Neural progenitor cell (in vitro differentiated cells): ENCODE measurements at regions not wholly inside any gene's neighbourhood (a gene's known extent, or its start where the extent isn't known, plus 50 kb on each side); places are given as distances from the start of the nearest gene placed in this dataset.

Experiments used
- DNase-seq: peaks from one replicate; pipeline ENCODE4 v3.0.0-alpha.2; 2016; ENCODE audit warnings: low spot score
- H2AFZ ChIP-seq: fragments of 200-600 bp; sonication (generic); replicated peaks from 2 replicates; pipeline ENCODE4 v1.6.1; 2016; ENCODE audit warnings: antibody characterized with exemption
- H3F3A ChIP-seq: fragments of 200-600 bp; sonication (generic); 2 replicates; pipeline ENCODE4 v1.6.1; 2016; ENCODE audit warnings: antibody characterized with exemption, low read depth
- H3K27ac ChIP-seq: fragments of 200-600 bp; sonication (generic); 2 replicates; pipeline ENCODE4 v1.5.1; 2016; ENCODE audit warnings: mild to moderate bottlenecking
- H3K27me3 ChIP-seq: fragments of 200-600 bp; sonication (generic); 2 replicates; pipeline ENCODE4 v1.6.1; 2016; ENCODE audit warnings: mild to moderate bottlenecking, moderate library complexity
- H3K36me3 ChIP-seq: fragments of 200-600 bp; sonication (generic); 2 replicates; pipeline ENCODE4 v1.5.1; 2016
- H3K4me1 ChIP-seq: fragments of 200-600 bp; sonication (generic); 2 replicates; pipeline ENCODE4 v1.6.1; 2016; ENCODE audit warnings: mixed run types
- H3K4me2 ChIP-seq: fragments of 200-600 bp; sonication (generic); 2 replicates; pipeline ENCODE4 v1.6.1; 2016
- H3K4me3 ChIP-seq: fragments of 200-600 bp; sonication (generic); 2 replicates; pipeline ENCODE4 v1.5.1; 2016
- H3K79me2 ChIP-seq: fragments of 200-600 bp; sonication (generic); 2 replicates; pipeline ENCODE4 v1.6.1; 2016; ENCODE audit warnings: low read depth
- H3K9ac ChIP-seq: fragments of 200-600 bp; sonication (generic); 2 replicates; pipeline ENCODE4 v1.6.1; 2016
- H3K9me3 ChIP-seq: fragments of 200-600 bp; sonication (generic); 2 replicates; pipeline ENCODE4 v1.5.1; 2016; ENCODE audit warnings: low read depth
- H4K20me1 ChIP-seq: fragments of 200-600 bp; sonication (generic); 2 replicates; pipeline ENCODE4 v1.6.1; 2016; ENCODE audit warnings: low read depth
- H3K27ac Mint-ChIP-seq: 3 replicates; pipeline ENCODE4 v1.8.0; 2021; ENCODE audit warnings: mixed read lengths
- H3K27me3 Mint-ChIP-seq: 2 replicates; pipeline ENCODE4 v1.8.0; 2022; ENCODE audit warnings: low read depth, mild to moderate bottlenecking, inconsistent platforms, moderate library complexity, mixed read lengths; ENCODE audit not compliant: insufficient read depth
- H3K36me3 Mint-ChIP-seq: 3 replicates; pipeline ENCODE4 v1.8.0; 2021; ENCODE audit warnings: mixed read lengths
- H3K4me1 Mint-ChIP-seq: 3 replicates; pipeline ENCODE4 v1.8.0; 2021; ENCODE audit warnings: mixed read lengths
- H3K4me3 Mint-ChIP-seq: 3 replicates; pipeline ENCODE4 v1.8.0; 2021; ENCODE audit warnings: mild to moderate bottlenecking, moderate library complexity, mixed read lengths
- H3K9me3 Mint-ChIP-seq: 3 replicates; pipeline ENCODE4 v1.8.0; 2020; ENCODE audit warnings: mixed read lengths
- EZH2 ChIP-seq: fragments of 200-600 bp; sonication (generic); IDR thresholded peaks from 2 replicates; pipeline ENCODE4 v1.6.1; 2017; ENCODE audit warnings: antibody characterized with exemption, mild to moderate bottlenecking, moderate library complexity
- EZH2phosphoT487 ChIP-seq: fragments of 200-600 bp; sonication (generic); IDR thresholded peaks from 2 replicates; pipeline ENCODE4 v1.6.1; 2017; ENCODE audit warnings: antibody characterized with exemption
- TF ChIP-seq, protein P1 (sequence below): fragments of 200-600 bp; sonication (generic); IDR thresholded peaks from 2 replicates; pipeline ENCODE4 v1.5.1; 2017; ENCODE audit warnings: antibody characterized with exemption, mild to moderate bottlenecking

DNA sequence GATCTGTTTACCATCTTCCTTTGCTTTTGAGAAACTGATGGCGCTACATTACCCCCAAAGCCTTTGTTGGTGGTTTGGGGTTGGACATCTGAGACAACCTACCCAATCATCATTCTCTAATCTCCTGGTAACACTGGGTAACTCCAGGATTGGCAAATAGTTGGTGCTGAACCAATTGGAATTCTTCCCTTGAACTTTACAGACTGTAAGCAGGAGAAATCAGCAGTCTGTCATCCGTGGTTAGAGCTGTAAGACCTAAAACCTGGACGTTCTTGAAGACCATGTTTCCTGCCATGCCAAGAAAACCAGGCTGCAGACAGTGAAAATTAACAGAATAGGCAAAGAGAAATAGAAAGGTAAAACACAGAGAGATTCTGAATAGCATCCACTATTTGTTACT lies 398.8 kb upstream of the SALL1 start:
- no peak overlapping the region for H2AFZ ChIP-seq
- H3K4me3 ChIP-seq: no peak overlapping the region
- H3K36me3 ChIP-seq: no peaks in the 10 kb centered on the region
- no peaks in the 10 kb centered on the region for H3K36me3 Mint-ChIP-seq
- H4K20me1 ChIP-seq: no peaks in the 10 kb centered on the region
- H3K9me3 ChIP-seq: no peaks in the 10 kb centered on the region
- peaks cover 25% of the 10 kb centered on the region for H3K4me1 ChIP-seq
- no peak for DNase-seq
- TF ChIP-seq EZH2 (no peak), EZH2phosphoT487 (no peak)
- TF ChIP-seq, protein P1, sequence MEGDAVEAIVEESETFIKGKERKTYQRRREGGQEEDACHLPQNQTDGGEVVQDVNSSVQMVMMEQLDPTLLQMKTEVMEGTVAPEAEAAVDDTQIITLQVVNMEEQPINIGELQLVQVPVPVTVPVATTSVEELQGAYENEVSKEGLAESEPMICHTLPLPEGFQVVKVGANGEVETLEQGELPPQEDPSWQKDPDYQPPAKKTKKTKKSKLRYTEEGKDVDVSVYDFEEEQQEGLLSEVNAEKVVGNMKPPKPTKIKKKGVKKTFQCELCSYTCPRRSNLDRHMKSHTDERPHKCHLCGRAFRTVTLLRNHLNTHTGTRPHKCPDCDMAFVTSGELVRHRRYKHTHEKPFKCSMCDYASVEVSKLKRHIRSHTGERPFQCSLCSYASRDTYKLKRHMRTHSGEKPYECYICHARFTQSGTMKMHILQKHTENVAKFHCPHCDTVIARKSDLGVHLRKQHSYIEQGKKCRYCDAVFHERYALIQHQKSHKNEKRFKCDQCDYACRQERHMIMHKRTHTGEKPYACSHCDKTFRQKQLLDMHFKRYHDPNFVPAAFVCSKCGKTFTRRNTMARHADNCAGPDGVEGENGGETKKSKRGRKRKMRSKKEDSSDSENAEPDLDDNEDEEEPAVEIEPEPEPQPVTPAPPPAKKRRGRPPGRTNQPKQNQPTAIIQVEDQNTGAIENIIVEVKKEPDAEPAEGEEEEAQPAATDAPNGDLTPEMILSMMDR: no peak
- no peaks in the 10 kb centered on the region for H3K79me2 ChIP-seq
- no peak overlapping the region for H3K4me3 Mint-ChIP-seq
- H3K9ac ChIP-seq: no peak overlapping the region
- no peak overlapping the region for H3K4me2 ChIP-seq
- H3K27me3 Mint-ChIP-seq: peaks cover 6% of the 10 kb centered on the region
- peaks cover 10% of the 10 kb centered on the region for H3K4me1 Mint-ChIP-seq
- H3K27ac ChIP-seq: no peak overlapping the region
- no peaks in the 10 kb centered on the region for H3K27me3 ChIP-seq
- H3K9me3 Mint-ChIP-seq: peaks cover 2% of the 10 kb centered on the region
- no peak overlapping the region for H3K27ac Mint-ChIP-seq
- H3F3A ChIP-seq: peaks cover 10% of the 10 kb centered on the region

DNA sequence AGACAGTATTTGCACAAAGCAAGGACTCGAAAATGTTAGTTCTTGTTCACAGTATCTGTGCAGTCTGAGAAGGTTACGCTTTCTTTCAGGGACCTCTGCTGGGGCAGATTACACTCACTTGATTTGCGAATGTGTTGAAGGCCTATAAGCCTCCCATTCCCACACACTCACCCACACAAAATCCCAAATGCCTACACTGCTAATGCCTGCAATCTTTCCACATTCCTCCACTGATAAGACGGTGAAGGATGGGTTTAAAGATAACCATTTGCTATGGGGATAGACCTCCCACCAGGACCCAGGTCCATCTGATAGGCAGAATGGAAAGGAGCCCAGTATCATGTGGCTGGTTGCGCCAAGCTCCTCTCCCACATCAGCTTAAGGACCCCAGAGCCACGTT lies 394.9 kb upstream of the SALL1 start:
- H3K4me3 ChIP-seq: no peak overlapping the region
- Mint-ChIP-seq H3K27ac (no peak overlapping the region), H3K27me3 (peaks cover 6% of the 10 kb centered on the region), H3K4me1 (peaks cover 47% of the 10 kb centered on the region), H3K36me3 (no peaks in the 10 kb centered on the region), H3K4me3 (no peak overlapping the region), H3K9me3 (peaks cover 2% of the 10 kb centered on the region)
- H3K9ac ChIP-seq: no peak overlapping the region
- no peak overlapping the region for H3K27ac ChIP-seq
- no peaks in the 10 kb centered on the region for H3K79me2 ChIP-seq
- DNase-seq: no peak
- peak overlapping the region; percentile 71 for H3K4me2 ChIP-seq
- no peaks in the 10 kb centered on the region for H3K27me3 ChIP-seq
- H4K20me1 ChIP-seq: no peaks in the 10 kb centered on the region
- no peak overlapping the region for H2AFZ ChIP-seq
- peaks cover 29% of the 10 kb centered on the region for H3F3A ChIP-seq
- H3K9me3 ChIP-seq: no peaks in the 10 kb centered on the region
- no peaks in the 10 kb centered on the region for H3K36me3 ChIP-seq
- peaks cover 56% of the 10 kb centered on the region for H3K4me1 ChIP-seq
- TF ChIP-seq, protein P1: no peak
- no peak for TF ChIP-seq EZH2
- no peak for TF ChIP-seq EZH2phosphoT487

DNA sequence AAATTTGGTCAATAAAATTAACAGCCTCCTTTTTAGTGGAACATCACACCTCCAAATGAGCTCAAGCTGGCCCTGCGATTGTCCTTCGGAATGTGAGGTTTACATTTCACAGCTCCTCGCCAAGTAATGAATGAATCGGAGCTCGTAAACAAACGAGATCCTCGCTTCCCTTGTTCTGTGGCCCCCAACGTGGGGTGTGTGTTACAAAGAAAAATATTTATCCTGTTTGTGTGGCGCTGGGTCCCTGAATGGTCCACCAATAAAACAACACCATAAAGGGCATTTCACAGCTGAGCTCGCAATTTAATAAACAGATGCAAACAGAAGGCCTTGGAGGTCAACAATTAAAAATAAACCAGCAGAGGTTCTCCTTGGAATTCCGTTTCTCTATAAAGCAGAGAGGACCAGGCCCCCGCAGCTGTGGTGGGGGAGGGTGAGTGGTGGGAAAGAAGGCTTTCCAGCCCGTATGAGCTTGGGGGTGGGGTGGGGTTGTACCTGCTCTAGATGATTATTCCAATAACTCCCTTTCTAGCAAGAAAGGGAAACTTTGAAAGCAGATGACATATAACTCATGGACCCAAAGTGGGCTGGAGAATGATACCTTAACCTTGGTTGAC lies 393.9 kb upstream of the SALL1 start:
- TF ChIP-seq EZH2: no peak
- TF ChIP-seq, protein P1: no peak
- no peak for TF ChIP-seq EZH2phosphoT487
- H3K4me3 Mint-ChIP-seq: no peak overlapping the region
- Histone ChIP-seq H3K9me3 (no peaks in the 10 kb centered on the region), H2AFZ (peak overlapping the region; percentile 86), H3K4me3 (peak overlapping the region; percentile 30), H3K9ac (no peak overlapping the region), H3K4me2 (peak overlapping the region; percentile 71), H3F3A (peaks cover 29% of the 10 kb centered on the region), H3K36me3 (no peaks in the 10 kb centered on the region), H3K4me1 (peaks cover 56% of the 10 kb centered on the region), H3K27me3 (no peaks in the 10 kb centered on the region), H4K20me1 (no peaks in the 10 kb centered on the region), H3K79me2 (no peaks in the 10 kb centered on the region), H3K27ac (peak overlapping the region; percentile 93)
- peaks cover 2% of the 10 kb centered on the region for H3K9me3 Mint-ChIP-seq
- peaks cover 55% of the 10 kb centered on the region for H3K4me1 Mint-ChIP-seq
- peak; percentile 81 for DNase-seq
- no peaks in the 10 kb centered on the region for H3K36me3 Mint-ChIP-seq
- H3K27ac Mint-ChIP-seq: peak overlapping the region; percentile 68
- H3K27me3 Mint-ChIP-seq: peaks cover 6% of the 10 kb centered on the region
